Thymus (tissue), 11 donors: ENCODE measurements at regions not wholly inside any gene's neighbourhood (a gene's known extent, or its start where the extent isn't known, plus 50 kb on each side); places are given as distances from the start of the nearest gene placed in this dataset.

Experiments used
- DNase-seq, 9 donors: peaks; one replicate each; pipeline ENCODE4 v3.0.0-alpha.2; 2013; ENCODE audit warnings: low spot score in 9 of 9, low read depth in 6 of 9, missing footprints in 1 of 9
- H3K27ac ChIP-seq, 2 donors: one replicate each; pipeline ENCODE4 v1.5.1; 2013; ENCODE audit warnings: control low read depth in 1 of 2, low read depth in 1 of 2, low read length in 1 of 2, mild to moderate bottlenecking in 1 of 2, moderate library complexity in 1 of 2
- H3K27me3 ChIP-seq, 2 donors: one replicate each; pipeline ENCODE4 v1.5.1; 2013; ENCODE audit warnings: low read length in 1 of 2; ENCODE audit not compliant: control insufficient read depth in 2 of 2, insufficient read depth in 1 of 2
- H3K36me3 ChIP-seq, 2 donors: one replicate each; pipeline ENCODE4 v1.5.1; 2013; ENCODE audit warnings: low read length in 1 of 2, mild to moderate bottlenecking in 1 of 2, moderate library complexity in 1 of 2; ENCODE audit not compliant: control insufficient read depth in 2 of 2, insufficient read depth in 2 of 2
- H3K4me1 ChIP-seq, 2 donors: one replicate each; pipeline ENCODE4 v1.5.1; 2013; ENCODE audit warnings: low read length in 2 of 2; ENCODE audit not compliant: control insufficient read depth in 2 of 2, insufficient read depth in 2 of 2
- H3K4me3 ChIP-seq, 2 donors: one replicate each; pipeline ENCODE4 v1.5.1; 2013; ENCODE audit warnings: low read length in 2 of 2, control low read depth in 1 of 2, mild to moderate bottlenecking in 1 of 2
- H3K9me3 ChIP-seq, 2 donors: one replicate each; pipeline ENCODE4 v1.5.1; 2013; ENCODE audit warnings: low read length in 1 of 2, mild to moderate bottlenecking in 1 of 2; ENCODE audit not compliant: control insufficient read depth in 2 of 2, insufficient read depth in 1 of 2
- WGBS: extraction: QIAGEN DNeasy Blood & Tissue Kit; methylation state at CpG from one replicate; pipeline ENCODE4 v1.1.7; 2013; 5-methylcytosine and 5-hydroxymethylcytosine counted together
- donor health status: healthy.

DNA sequence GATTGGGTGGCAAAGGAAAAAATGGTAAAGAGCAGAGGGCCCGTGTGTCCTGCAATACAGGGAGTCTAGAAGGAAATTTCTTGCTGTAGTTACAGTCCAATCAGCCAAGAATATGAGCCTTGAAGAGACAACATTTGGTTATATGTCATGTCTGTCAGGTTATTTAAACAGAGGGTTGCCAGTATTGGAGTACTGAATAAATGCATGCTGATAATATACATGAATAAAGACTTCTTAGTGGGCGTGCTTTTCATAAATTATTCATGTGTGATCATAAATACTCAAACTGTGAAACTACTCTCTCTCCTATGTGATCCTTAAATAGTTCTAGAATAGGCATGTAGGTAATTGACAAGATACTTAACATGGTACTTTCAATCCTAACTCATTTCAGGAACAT, 249.0 kb downstream of the CRPPA start:
- H3K9me3 ChIP-seq: peaks cover 0 to 2% of the 10 kb centered on the region in 2 donors
- no peaks in the 10 kb centered on the region for H3K4me1 ChIP-seq
- 92% methylated on average over 2 of the region's 2 CpGs for WGBS
- no peak overlapping the region for H3K4me3 ChIP-seq
- H3K27ac ChIP-seq: no peak overlapping the region
- H3K36me3 ChIP-seq: no peaks in the 10 kb centered on the region
- no peaks in the 10 kb centered on the region for H3K27me3 ChIP-seq
- no peak for DNase-seq

DNA sequence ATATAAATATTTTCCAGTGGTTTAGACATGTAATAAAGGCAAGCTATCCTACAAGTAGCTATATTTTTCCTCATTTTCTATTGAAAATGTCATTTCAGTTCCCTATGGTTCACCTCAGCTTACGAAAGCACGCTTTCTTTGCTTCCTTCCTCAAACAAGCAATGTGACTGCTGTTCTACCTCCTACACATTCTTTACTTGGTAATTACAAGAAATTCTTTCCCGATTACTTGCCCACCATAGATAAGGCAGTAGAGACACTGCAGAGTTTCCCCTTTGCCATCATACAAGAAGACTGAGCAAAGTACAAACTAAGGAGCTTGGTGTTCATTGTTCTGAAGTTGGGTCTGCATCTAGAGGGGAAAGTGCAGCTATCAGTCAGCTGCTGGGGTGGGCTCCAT, 249.4 kb downstream of the CRPPA start:
- Histone ChIP-seq H3K36me3 (no peaks in the 10 kb centered on the region), H3K4me3 (no peak overlapping the region), H3K4me1 (no peaks in the 10 kb centered on the region), H3K27ac (no peak overlapping the region), H3K27me3 (no peaks in the 10 kb centered on the region), H3K9me3 (peaks cover 0 to 2% of the 10 kb centered on the region in 2 donors)
- WGBS: 88% methylated on average over 3 of the region's 3 CpGs
- DNase-seq: no peak

DNA sequence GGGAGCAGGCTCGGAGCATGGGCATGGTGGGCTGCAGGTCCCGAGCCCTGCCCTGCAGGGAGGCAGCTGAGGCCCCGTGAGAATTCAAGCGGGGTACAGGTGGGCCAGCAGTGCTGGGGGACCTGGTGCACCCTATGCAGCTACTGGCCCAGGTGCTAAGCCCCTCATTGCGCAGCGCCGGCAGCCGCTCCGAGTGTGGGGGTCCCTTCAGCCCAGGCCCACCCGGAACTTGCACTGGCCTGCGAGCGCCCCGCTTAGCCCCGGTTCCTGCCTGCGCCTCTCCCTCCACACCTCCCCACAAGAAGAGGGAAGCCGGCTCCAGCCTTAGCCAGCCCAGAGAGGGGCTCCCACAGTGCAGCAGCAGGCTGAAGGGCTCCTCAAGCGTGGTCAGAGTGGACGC, 250.7 kb downstream of the CRPPA start:
- DNase-seq: no peak
- peaks cover 0 to 2% of the 10 kb centered on the region in 2 donors for H3K9me3 ChIP-seq
- no peak overlapping the region for H3K27ac ChIP-seq
- no peak overlapping the region for H3K4me3 ChIP-seq
- no peaks in the 10 kb centered on the region for H3K27me3 ChIP-seq
- H3K36me3 ChIP-seq: no peaks in the 10 kb centered on the region
- H3K4me1 ChIP-seq: no peaks in the 10 kb centered on the region
- WGBS: 98% methylated on average over 18 of the region's 18 CpGs

DNA sequence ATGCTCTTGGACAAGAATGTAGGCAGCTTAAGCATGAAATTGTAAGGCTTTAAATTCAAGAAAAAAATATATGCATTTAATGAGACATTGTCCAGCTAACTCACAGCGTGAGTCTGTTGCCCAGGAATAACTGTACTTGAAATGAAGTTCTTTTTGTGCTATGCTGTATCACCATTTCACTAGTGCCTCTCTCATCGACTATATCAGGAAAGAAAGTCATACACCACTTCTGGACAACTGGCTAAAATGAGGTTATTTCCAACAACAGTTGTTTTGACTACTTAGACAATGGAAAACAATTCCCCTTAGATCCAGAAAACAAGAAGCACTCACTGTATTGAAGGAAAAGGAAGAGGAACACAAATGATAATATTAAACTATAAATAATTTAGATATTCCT, 251.8 kb downstream of the CRPPA start:
- no peak for DNase-seq
- Histone ChIP-seq H3K36me3 (no peaks in the 10 kb centered on the region), H3K9me3 (peaks cover 0 to 2% of the 10 kb centered on the region in 2 donors), H3K27ac (no peak overlapping the region), H3K27me3 (no peaks in the 10 kb centered on the region), H3K4me1 (no peaks in the 10 kb centered on the region), H3K4me3 (no peak overlapping the region)
- WGBS: 86% methylated on average over 2 of the region's 2 CpGs

- Histone ChIP-seq H3K9me3 (peaks cover 0 to 2% of the 10 kb centered on the region in 2 donors), H3K4me1 (no peaks in the 10 kb centered on the region), H3K4me3 (no peak overlapping the region), H3K27ac (no peak overlapping the region), H3K27me3 (no peaks in the 10 kb centered on the region), H3K36me3 (no peaks in the 10 kb centered on the region)
- DNase-seq: no peak
- whole genome bisulfite sequencing: 95% methylated on average over 3 of the region's 3 CpGs
Measured at GRCh38 chr7:16167526-16167925, 253.8 kb downstream of the CRPPA start.

GRCh38 chr7:16144361-16144760, 277.0 kb downstream of the CRPPA start:
- 95% methylated on average over 4 of the region's 4 CpGs for WGBS
- no peak overlapping the region for H3K4me3 ChIP-seq
- H3K36me3 ChIP-seq: no peaks in the 10 kb centered on the region
- peaks cover 0 to 7% of the 10 kb centered on the region in 2 donors for H3K9me3 ChIP-seq
- no peak overlapping the region for H3K27ac ChIP-seq
- no peak for DNase-seq
- no peaks in the 10 kb centered on the region for H3K4me1 ChIP-seq
- H3K27me3 ChIP-seq: no peaks in the 10 kb centered on the region

- Histone ChIP-seq H3K9me3 (peaks cover 0 to 1% of the 10 kb centered on the region in 2 donors), H3K4me3 (no peak overlapping the region), H3K4me1 (no peaks in the 10 kb centered on the region), H3K36me3 (no peaks in the 10 kb centered on the region), H3K27ac (no peak overlapping the region), H3K27me3 (no peaks in the 10 kb centered on the region)
- WGBS: 94% methylated on average over 2 of the region's 2 CpGs
- no peak for DNase-seq
Measured at GRCh38 chr7:16137944-16138343, 283.4 kb downstream of the CRPPA start.

DNA sequence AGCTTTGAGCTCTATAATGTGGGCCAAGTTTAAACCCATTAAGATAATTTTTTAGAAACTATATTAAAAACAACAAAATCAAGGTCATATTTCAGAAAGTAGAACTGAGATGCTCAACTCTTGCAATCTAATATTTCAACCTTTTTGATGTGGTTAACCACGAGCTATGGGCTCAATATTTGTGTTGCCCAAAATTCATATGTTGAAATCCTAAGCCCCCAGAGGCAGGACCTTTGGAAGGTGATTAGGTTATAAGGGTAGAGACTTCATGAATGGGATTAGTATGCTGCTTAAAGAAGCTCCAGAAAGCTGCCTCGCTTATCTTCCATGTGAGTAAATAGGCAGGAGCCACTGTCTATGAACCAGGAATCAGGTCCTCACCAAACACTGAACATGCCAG, 284.4 kb downstream of the CRPPA start:
- no peak overlapping the region for H3K4me3 ChIP-seq
- no peaks in the 10 kb centered on the region for H3K36me3 ChIP-seq
- 87% methylated on average over 2 of the region's 2 CpGs for WGBS
- no peak for DNase-seq
- H3K4me1 ChIP-seq: no peaks in the 10 kb centered on the region
- no peaks in the 10 kb centered on the region for H3K27me3 ChIP-seq
- H3K27ac ChIP-seq: no peak overlapping the region
- H3K9me3 ChIP-seq: peaks cover 0 to 1% of the 10 kb centered on the region in 2 donors

GRCh38 chr7:16135658-16136057, 285.7 kb downstream of the CRPPA start:
- no peak overlapping the region for H3K4me3 ChIP-seq
- H3K36me3 ChIP-seq: no peaks in the 10 kb centered on the region
- no peaks in the 10 kb centered on the region for H3K4me1 ChIP-seq
- peaks cover 0 to 1% of the 10 kb centered on the region in 2 donors for H3K9me3 ChIP-seq
- no peaks in the 10 kb centered on the region for H3K27me3 ChIP-seq
- no peak for DNase-seq
- H3K27ac ChIP-seq: no peak overlapping the region
